Kidney capillary endothelial cell (primary cell): ENCODE measurements at regions not wholly inside any gene's neighbourhood (a gene's known extent, or its start where the extent isn't known, plus 50 kb on each side); places are given as distances from the start of the nearest gene placed in this dataset.
A peak's percentile ranks its signal among the peaks of the same experiment; 100 is the strongest.

Experiments
- DNase-seq: peaks from one replicate; pipeline ENCODE4 v3.0.0-alpha.2; 2018; ENCODE audit warnings: low spot score

- no peak for DNase-seq
These were observed 732.0 kb upstream of the ADGRL2 start for GRCh38 chr1:81068726-81069125.

DNA sequence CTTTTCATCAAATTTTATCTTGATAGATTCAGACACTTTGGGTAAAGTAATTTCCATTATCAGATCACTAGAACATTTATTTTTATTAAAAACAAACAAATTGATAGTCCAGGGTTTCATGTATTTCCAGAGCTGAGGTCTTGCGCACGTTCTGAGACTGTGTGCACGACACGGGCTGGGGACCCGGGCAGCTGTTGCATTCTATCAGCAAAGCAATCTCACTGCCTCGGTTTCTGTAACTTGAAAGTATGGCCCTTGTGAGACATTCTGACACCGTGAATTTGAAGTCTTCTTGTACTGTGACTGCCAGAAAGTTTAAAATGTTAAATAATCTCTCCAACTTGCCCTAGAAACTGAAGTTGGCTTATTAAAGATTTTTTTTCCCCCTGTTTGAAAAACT is 746.9 kb upstream of the ADGRL2 start:
- DNase-seq: no peak

DNA sequence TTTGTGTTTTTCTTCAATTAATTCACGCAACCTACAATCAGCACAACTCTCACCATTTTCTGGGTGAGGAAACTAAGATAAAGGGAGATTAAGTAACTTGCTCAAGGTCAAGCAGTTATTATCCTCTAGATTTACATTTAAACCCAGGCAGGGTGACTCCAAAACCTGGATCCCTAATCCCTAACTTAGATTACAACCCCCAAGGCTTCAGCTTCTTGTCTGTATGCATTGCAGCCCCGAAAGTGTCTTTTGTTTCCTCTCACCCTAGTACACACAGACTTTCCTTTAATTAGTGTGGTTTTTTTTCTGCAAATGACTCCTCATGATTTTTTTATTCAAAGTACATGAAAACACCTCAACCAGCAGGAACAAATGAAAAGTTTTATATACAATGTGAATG is 748.6 kb upstream of the ADGRL2 start:
- no peak for DNase-seq

- no peak for DNase-seq
These were observed 750.3 kb upstream of the ADGRL2 start for GRCh38 chr1:81050390-81050789.

DNA sequence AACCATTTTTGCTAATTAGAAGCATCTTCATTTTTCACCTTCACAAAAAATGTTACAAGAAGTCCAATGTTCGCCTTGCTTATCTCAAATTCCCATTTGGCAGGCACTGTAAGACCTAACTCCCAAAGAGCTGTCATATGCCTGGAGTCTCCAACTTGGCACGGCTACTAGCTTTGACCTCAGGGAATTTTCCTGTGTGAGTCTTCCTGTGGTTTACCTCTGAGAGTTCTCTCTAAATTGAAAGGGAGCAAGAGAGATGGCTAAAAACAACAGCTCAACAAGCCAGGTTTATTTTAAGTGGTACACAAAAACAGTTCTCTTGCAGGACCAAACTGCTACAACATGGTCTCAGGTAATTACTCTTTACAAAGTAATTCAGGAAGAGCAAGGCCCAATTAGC is 756.0 kb upstream of the ADGRL2 start:
- no peak for DNase-seq

- no peak for DNase-seq
These were observed 758.5 kb upstream of the ADGRL2 start for GRCh38 chr1:81042225-81042624.

GRCh38 chr1:81034291-81034690 is 766.4 kb upstream of the ADGRL2 start:
- no peak for DNase-seq

DNA sequence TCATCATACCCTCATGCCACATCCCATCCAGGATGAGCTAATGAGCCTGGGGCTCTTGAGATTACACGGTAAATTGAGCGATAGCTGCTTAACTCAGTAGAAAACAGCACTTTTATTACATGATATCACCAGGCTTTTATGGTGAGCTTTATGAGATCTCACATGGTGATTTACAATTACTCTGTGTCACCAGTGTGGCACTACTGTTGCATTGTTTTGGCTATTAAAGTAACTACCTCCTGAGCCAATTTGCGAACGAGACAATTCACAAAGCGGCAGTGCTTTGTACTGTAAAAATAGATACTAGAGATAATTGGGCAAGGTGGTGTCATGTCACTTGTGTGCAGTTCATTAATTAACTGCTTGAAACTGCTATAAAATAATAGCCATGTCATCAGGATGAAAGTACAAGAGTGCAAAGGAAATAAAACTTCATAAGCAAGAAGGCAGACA is 767.7 kb upstream of the ADGRL2 start:
- no peak for DNase-seq

DNA sequence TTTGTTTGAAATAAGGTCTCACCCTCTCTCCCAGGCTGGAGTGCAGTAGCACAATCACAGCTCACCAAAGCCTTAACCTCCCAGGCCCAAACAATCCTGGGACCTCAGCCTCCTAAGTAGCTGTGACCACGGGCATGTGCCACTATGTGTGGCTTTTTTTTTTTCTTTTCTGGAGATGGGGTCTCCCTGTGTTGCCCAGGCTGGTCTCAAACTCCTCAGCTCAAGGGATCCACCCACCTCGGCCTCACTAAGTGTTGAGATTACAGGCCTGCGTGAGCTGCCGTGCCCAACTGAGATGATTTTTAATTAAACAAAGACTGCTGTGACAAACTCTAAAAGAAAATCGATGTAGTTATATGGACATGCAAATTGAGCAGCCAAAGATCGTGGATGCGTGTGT is 768.4 kb upstream of the ADGRL2 start:
- no peak for DNase-seq

GRCh38 chr1:81030441-81030840 is 770.3 kb upstream of the ADGRL2 start:
- DNase-seq: no peak

GRCh38 chr1:81029266-81029665 is 771.5 kb upstream of the ADGRL2 start:
- DNase-seq: peak; percentile 2

DNA sequence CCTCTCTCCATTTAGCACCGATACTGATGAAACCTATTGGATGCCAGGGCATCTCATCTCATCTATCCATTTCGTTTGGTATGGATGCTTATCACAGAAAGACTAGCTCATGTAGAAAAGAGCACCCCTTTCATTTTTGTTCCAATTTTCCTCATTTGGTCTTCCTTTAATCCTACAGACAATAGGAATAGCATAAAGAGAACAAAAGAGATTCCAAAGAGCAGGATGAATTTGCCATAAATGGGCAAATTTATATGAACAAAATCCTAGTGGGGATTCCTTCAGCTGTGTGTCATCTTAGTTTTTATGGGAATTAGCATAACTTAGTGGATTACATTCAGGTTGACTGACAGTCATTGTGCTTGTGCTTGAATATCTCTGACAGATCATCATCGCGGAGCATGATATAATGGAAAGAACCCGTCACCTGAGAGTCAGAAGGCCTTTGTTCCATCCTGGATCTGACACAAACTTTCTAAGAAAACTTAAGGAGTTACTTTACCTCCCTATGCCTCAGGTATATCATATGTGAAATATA is 777.5 kb upstream of the ADGRL2 start:
- no peak for DNase-seq

GRCh38 chr1:81021134-81021533 is 779.6 kb upstream of the ADGRL2 start:
- no peak for DNase-seq

DNA sequence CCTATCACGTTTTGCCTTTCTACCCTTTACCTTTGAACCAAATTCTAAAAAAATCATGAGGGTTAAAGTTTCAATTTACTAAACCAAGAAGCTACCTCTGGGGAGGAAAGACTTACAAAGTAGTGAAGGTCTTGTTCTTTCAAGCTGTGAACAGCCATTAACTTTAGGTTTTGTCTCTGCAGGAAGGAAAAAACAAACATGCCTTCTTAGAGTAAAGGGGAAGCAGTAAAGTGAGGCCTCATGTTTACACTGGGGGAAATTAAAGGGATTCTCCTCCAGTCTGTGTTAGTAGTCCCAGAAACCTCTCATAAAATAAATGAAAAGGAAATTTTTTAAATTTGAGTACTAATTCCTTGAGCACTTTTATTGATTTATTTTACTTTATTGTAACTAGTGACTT is 780.2 kb upstream of the ADGRL2 start:
- DNase-seq: no peak

DNA sequence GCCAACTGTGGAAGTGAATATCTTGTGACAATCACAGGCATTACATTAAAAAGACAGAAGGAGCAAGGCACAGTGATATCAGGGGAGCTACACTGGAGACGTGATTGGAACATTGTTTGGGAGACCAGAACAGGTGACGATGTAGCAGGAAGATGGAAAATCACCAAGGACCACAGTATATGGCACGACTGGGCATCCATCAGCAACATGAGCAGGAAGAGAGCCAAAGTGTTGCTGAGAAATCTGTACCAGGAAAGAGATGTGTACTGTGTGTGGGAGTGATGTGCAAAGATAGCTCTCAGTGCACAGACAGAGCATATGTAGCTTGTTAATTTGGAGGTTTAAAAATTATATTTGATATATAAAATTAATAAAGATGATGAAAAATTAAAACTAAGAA is 790.6 kb upstream of the ADGRL2 start:
- no peak for DNase-seq

DNA sequence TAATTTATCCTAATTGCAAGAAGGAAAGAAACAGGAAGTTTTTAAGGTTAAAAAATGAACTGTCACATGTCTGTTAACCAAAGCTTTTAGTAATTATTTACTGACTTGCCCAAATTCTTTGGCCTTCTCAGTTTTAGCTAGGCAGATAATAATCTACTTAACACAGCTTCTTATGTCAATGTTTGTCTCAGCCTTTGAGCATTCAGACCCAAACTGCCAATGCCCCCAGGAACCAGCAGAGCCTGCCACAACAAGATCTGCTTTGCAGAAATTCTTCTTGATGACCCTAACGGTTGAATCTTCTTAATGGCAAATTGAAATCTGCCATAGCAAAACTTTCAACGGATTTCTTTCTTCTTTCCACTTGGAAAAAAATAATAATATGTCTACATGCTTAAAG is 792.4 kb upstream of the ADGRL2 start:
- DNase-seq: no peak

DNA sequence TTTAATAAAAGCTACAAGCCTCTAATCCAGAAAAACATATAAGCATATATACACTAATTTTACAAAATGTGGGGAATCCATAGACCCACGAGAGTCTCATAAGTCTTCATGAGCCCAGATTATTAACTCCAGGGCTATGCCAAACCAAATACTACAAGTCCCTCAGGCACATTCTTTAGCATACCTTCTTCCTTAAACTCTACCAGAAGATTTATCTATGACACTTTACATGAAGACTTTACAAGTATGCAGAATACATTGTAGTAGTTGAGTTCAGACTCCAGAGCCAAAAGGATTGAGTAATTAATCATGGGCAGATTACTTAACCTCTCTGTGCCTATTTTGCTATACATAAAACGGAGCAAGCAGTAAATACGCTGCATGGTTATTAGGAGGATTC is 793.7 kb upstream of the ADGRL2 start:
- no peak for DNase-seq

DNA sequence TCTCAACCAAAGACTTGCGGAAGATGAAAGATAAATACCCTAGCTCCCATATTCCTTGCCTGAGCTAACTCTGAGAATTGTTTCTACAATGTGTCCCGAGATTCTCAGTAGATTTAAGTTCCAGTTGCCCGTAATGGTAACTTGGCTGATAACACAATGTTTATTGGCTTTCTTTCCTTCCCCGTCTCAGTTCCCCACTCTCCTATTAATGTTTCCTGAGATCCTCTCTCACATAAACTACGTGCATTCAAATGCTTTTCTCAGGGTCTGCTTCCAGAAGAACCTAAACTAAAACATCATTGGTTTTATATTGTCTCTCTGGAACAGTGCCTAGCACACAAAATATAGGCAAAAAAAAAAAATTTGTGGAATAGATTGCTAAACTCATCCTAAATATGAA is 794.2 kb upstream of the ADGRL2 start:
- DNase-seq: no peak

- no peak for DNase-seq
These were observed 796.7 kb upstream of the ADGRL2 start for GRCh38 chr1:81004011-81004410.

GRCh38 chr1:80994934-80995333 is 805.8 kb upstream of the ADGRL2 start:
- DNase-seq: no peak

DNA sequence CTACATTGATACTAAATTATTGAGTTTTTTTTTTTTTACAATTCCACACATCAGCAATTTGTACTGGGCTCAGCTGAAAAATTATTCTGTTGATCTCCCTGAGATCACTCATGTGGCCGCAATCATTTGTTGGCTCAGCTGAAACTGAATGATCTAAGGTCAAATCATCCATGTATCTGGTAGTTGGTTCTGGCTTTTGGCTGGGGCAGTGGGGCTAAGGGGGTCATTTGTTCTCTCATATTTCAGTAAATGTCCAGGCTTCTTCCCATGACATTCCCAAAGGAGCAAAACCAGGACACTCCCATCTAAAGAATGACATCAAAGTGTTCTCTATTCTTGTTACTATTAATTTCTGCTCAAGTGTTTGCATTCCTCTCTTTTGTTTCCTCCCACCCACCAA is 806.7 kb upstream of the ADGRL2 start:
- DNase-seq: no peak

DNA sequence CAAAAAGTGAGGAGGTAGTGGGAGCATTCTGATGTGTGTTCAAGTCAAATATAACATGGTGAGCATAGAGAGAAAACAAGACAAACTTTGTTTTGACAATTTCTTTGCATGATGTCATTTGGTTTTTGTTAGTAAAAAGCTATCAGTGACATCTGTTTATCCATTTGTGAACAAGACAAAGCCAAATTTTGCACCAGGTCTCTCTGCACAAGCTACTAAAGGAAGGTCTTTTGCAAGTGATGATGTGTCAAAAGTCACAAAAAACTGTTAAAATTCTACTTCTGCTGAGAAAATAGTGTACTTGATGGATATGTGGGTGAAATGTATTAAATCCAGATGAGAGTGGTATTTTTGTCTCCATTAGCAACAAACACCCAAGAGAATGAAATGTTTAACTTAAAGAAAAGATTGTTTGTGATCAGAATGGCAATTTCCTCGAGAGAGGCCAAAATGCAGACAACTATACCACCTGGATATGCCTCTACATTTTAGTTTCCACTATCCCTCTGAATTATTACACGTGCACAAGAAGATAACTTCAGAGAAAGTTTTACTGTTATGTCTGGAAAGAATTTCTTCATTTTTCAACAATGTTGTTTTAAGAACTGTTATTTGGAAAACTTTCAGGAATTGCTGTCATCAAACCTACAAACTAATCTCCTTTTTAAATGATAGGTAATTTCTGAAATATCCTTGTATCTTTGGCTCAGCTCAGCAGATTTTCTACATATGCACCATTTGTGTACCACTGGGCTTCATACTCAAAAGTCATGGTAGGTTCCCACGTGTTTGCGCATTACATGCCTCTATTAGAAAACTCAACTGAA is 807.4 kb upstream of the ADGRL2 start:
- no peak for DNase-seq

GRCh38 chr1:80989455-80989854 is 811.3 kb upstream of the ADGRL2 start:
- DNase-seq: no peak

- no peak for DNase-seq
These were observed 811.8 kb upstream of the ADGRL2 start for GRCh38 chr1:80988926-80989325.
